ENCODE measurements at regions not wholly inside any gene's neighbourhood (a gene's known extent, or its start where the extent isn't known, plus 50 kb on each side); places are given as distances from the start of the nearest gene placed in this dataset.

GRCh38 chr11:134752964-134753770 lies 341.1 kb upstream of the B3GAT1 start:
- CTCF ChIA-PET: no interaction called here
- TF ChIP-seq CTCF (conservative IDR thresholded peaks at IDR 0.05) (no peak), EZH2 (IDR thresholded peaks at IDR 0.05; ENCODE audit: low read depth) (no peak)
- H3K4me3 ChIP-seq: no peak overlapping the region
- H3K9me2 ChIP-seq (ENCODE audit: insufficient read depth): no peaks in the 10 kb centered on the region
- H2AFZ ChIP-seq: no peak overlapping the region
- H3K79me2 ChIP-seq (ENCODE audit: low read depth): no peaks in the 10 kb centered on the region
- H3K4me2 ChIP-seq: no peak overlapping the region
- H3K27me3 ChIP-seq (ENCODE audit: insufficient read depth, low read depth): peaks cover 77% of the 10 kb centered on the region
- no peaks in the 10 kb centered on the region for H3K36me3 ChIP-seq (ENCODE audit: low read depth)
- H3F3A ChIP-seq (ENCODE audit: insufficient read depth, low read depth): no peaks in the 10 kb centered on the region
- no peaks in the 10 kb centered on the region for H3K9me3 ChIP-seq (ENCODE audit: insufficient read depth, low read depth)
- H3K4me1 ChIP-seq (replicated peaks; ENCODE audit: insufficient read depth): no peaks in the 10 kb centered on the region
- H3K27ac ChIP-seq: no peak overlapping the region
- intact Hi-C loops (cut with micrococcal nuclease; ENCODE audit: unreplicated experiment): no loop called here
- POLR2A ChIA-PET (ENCODE audit: unreplicated experiment): no interaction called here
- no peaks in the 10 kb centered on the region for H4K20me1 ChIP-seq (ENCODE audit: insufficient read depth)
- BruUV-seq (replicated peaks): no TSS peak
- no peak for DNase-seq

- peaks cover 73% of the 10 kb centered on the region for H3K27me3 ChIP-seq (ENCODE audit: insufficient read depth, low read depth)
- H3K79me2 ChIP-seq (ENCODE audit: low read depth): no peaks in the 10 kb centered on the region
- ChIA-PET POLR2A (ENCODE audit: unreplicated experiment) (no interaction called here), CTCF (no interaction called here)
- intact Hi-C loops (cut with micrococcal nuclease; ENCODE audit: unreplicated experiment): no loop called here
- H3K36me3 ChIP-seq (ENCODE audit: low read depth): no peaks in the 10 kb centered on the region
- H2AFZ ChIP-seq: no peak overlapping the region
- BruUV-seq (replicated peaks): no TSS peak
- no peaks in the 10 kb centered on the region for H3F3A ChIP-seq (ENCODE audit: insufficient read depth, low read depth)
- no peaks in the 10 kb centered on the region for H3K9me2 ChIP-seq (ENCODE audit: insufficient read depth)
- no peaks in the 10 kb centered on the region for H3K4me1 ChIP-seq (replicated peaks; ENCODE audit: insufficient read depth)
- H3K4me2 ChIP-seq: no peak overlapping the region
- H3K27ac ChIP-seq: no peak overlapping the region
- DNase-seq: no peak
- H3K4me3 ChIP-seq: no peak overlapping the region
- H3K9me3 ChIP-seq (ENCODE audit: insufficient read depth, low read depth): no peaks in the 10 kb centered on the region
- H4K20me1 ChIP-seq (ENCODE audit: insufficient read depth): no peaks in the 10 kb centered on the region
- TF ChIP-seq CTCF (conservative IDR thresholded peaks at IDR 0.05) (no peak), EZH2 (IDR thresholded peaks at IDR 0.05; ENCODE audit: low read depth) (no peak)
Measured at GRCh38 chr11:134752526-134752925, 340.5 kb upstream of the B3GAT1 start.

GRCh38 chr11:134751766-134752165 lies 339.7 kb upstream of the B3GAT1 start:
- intact Hi-C loops (cut with micrococcal nuclease; ENCODE audit: unreplicated experiment): no loop called here
- Histone ChIP-seq H3K79me2 (ENCODE audit: low read depth) (no peaks in the 10 kb centered on the region), H3K4me2 (no peak overlapping the region), H3K4me3 (no peak overlapping the region), H3K27ac (no peak overlapping the region), H3K9me3 (ENCODE audit: insufficient read depth, low read depth) (no peaks in the 10 kb centered on the region), H3K36me3 (ENCODE audit: low read depth) (no peaks in the 10 kb centered on the region), H3K27me3 (ENCODE audit: insufficient read depth, low read depth) (peaks cover 66% of the 10 kb centered on the region), H3K9me2 (ENCODE audit: insufficient read depth) (no peaks in the 10 kb centered on the region), H3K4me1 (replicated peaks; ENCODE audit: insufficient read depth) (no peaks in the 10 kb centered on the region), H3F3A (ENCODE audit: insufficient read depth, low read depth) (no peaks in the 10 kb centered on the region), H2AFZ (no peak overlapping the region), H4K20me1 (ENCODE audit: insufficient read depth) (no peaks in the 10 kb centered on the region)
- TF ChIP-seq CTCF (conservative IDR thresholded peaks at IDR 0.05) (no peak), EZH2 (IDR thresholded peaks at IDR 0.05; ENCODE audit: low read depth) (no peak)
- no TSS peak for BruUV-seq (replicated peaks)
- no peak for DNase-seq
- POLR2A ChIA-PET (ENCODE audit: unreplicated experiment): no interaction called here
- CTCF ChIA-PET: no interaction called here
